ENCODE measurements at regions not wholly inside any gene's neighbourhood (a gene's known extent, or its start where the extent isn't known, plus 50 kb on each side); places are given as distances from the start of the nearest gene placed in this dataset.

- TF ChIP-seq CTCF (IDR thresholded peaks at IDR 0.05; ENCODE audit: low read depth, low read length) = 0 out of 2 replicates have a peak, but pooled peaks have one; percentile 5
- no peak for TF ChIP-seq EZH2phosphoT487 (IDR thresholded peaks at IDR 0.05; ENCODE audit: low read depth)
These were observed 278.7 kb upstream of the KLHL1 start for GRCh38 chr13:70386919-70387318.

GRCh38 chr13:70385852-70386251 lies 277.6 kb upstream of the KLHL1 start:
- Histone ChIP-seq H4K20me1 (ENCODE audit: insufficient read depth, low read length) (no peaks in the 10 kb centered on the region), H3K9ac (ENCODE audit: low read length) (no peak overlapping the region), H3K9me3 (ENCODE audit: insufficient read depth, low read length) (no peaks in the 10 kb centered on the region), H2AFZ (ENCODE audit: low read depth, low read length) (no peak overlapping the region), H3K27me3 (ENCODE audit: low read depth, low read length) (no peaks in the 10 kb centered on the region), H3K4me3 (ENCODE audit: low read length) (no peak overlapping the region), H3K79me2 (ENCODE audit: low read length) (no peaks in the 10 kb centered on the region), H3K4me1 (ENCODE audit: low read length) (no peaks in the 10 kb centered on the region), H3K4me2 (ENCODE audit: low read length) (no peak overlapping the region), H3K27ac (ENCODE audit: low read length) (no peak overlapping the region), H3K36me3 (replicated peaks; ENCODE audit: low read depth, low read length) (no peaks in the 10 kb centered on the region)
- no peak for TF ChIP-seq EZH2phosphoT487 (IDR thresholded peaks at IDR 0.05; ENCODE audit: low read depth)
- no peak for TF ChIP-seq CTCF (IDR thresholded peaks at IDR 0.05; ENCODE audit: low read depth, low read length)

More at GRCh38 chr13:70386919-70387318, 278.7 kb upstream of the KLHL1 start:
- H3K79me2 ChIP-seq (ENCODE audit: low read length) = no peaks in the 10 kb centered on the region
- no peak overlapping the region for H3K27ac ChIP-seq (ENCODE audit: low read length)
- no peaks in the 10 kb centered on the region for H4K20me1 ChIP-seq (ENCODE audit: insufficient read depth, low read length)
- no peak overlapping the region for H3K4me2 ChIP-seq (ENCODE audit: low read length)
- no peaks in the 10 kb centered on the region for H3K36me3 ChIP-seq (replicated peaks; ENCODE audit: low read depth, low read length)
- H3K9ac ChIP-seq (ENCODE audit: low read length) = no peak overlapping the region
- no peak overlapping the region; the same call in 1 of the 2 replicates for H2AFZ ChIP-seq (ENCODE audit: low read depth, low read length)
- no peaks in the 10 kb centered on the region for H3K9me3 ChIP-seq (ENCODE audit: insufficient read depth, low read length)
- H3K27me3 ChIP-seq (ENCODE audit: low read depth, low read length) = no peaks in the 10 kb centered on the region
- H3K4me3 ChIP-seq (ENCODE audit: low read length) = no peak overlapping the region
- H3K4me1 ChIP-seq (ENCODE audit: low read length) = no peaks in the 10 kb centered on the region

GRCh38 chr13:70384156-70384555 lies 275.9 kb upstream of the KLHL1 start:
- Histone ChIP-seq H2AFZ (ENCODE audit: low read depth, low read length) (no peak overlapping the region), H4K20me1 (ENCODE audit: insufficient read depth, low read length) (no peaks in the 10 kb centered on the region), H3K4me3 (ENCODE audit: low read length) (no peak overlapping the region), H3K9me3 (ENCODE audit: insufficient read depth, low read length) (no peaks in the 10 kb centered on the region), H3K9ac (ENCODE audit: low read length) (no peak overlapping the region), H3K4me2 (ENCODE audit: low read length) (no peak overlapping the region), H3K27ac (ENCODE audit: low read length) (no peak overlapping the region), H3K36me3 (replicated peaks; ENCODE audit: low read depth, low read length) (no peaks in the 10 kb centered on the region), H3K79me2 (ENCODE audit: low read length) (no peaks in the 10 kb centered on the region), H3K27me3 (ENCODE audit: low read depth, low read length) (no peaks in the 10 kb centered on the region), H3K4me1 (ENCODE audit: low read length) (no peaks in the 10 kb centered on the region)
- no peak for TF ChIP-seq EZH2phosphoT487 (IDR thresholded peaks at IDR 0.05; ENCODE audit: low read depth)
- no peak for TF ChIP-seq CTCF (IDR thresholded peaks at IDR 0.05; ENCODE audit: low read depth, low read length)

GRCh38 chr13:70380809-70381208 lies 272.6 kb upstream of the KLHL1 start:
- no peaks in the 10 kb centered on the region for H3K27me3 ChIP-seq (ENCODE audit: low read depth, low read length)
- no peak overlapping the region for H3K4me2 ChIP-seq (ENCODE audit: low read length)
- no peaks in the 10 kb centered on the region for H4K20me1 ChIP-seq (ENCODE audit: insufficient read depth, low read length)
- H3K27ac ChIP-seq (ENCODE audit: low read length) = no peak overlapping the region
- no peak overlapping the region for H3K9ac ChIP-seq (ENCODE audit: low read length)
- no peak overlapping the region for H3K4me3 ChIP-seq (ENCODE audit: low read length)
- no peaks in the 10 kb centered on the region for H3K4me1 ChIP-seq (ENCODE audit: low read length)
- no peaks in the 10 kb centered on the region for H3K36me3 ChIP-seq (replicated peaks; ENCODE audit: low read depth, low read length)
- TF ChIP-seq CTCF (IDR thresholded peaks at IDR 0.05; ENCODE audit: low read depth, low read length) (no peak), EZH2phosphoT487 (IDR thresholded peaks at IDR 0.05; ENCODE audit: low read depth) (no peak)
- no peak overlapping the region for H2AFZ ChIP-seq (ENCODE audit: low read depth, low read length)
- no peaks in the 10 kb centered on the region for H3K9me3 ChIP-seq (ENCODE audit: insufficient read depth, low read length)
- no peaks in the 10 kb centered on the region for H3K79me2 ChIP-seq (ENCODE audit: low read length)

Data from OCI-LY3 (cell line).